ENCODE measurements at regions not wholly inside any gene's neighbourhood (a gene's known extent, or its start where the extent isn't known, plus 50 kb on each side); places are given as distances from the start of the nearest gene placed in this dataset.

DNA sequence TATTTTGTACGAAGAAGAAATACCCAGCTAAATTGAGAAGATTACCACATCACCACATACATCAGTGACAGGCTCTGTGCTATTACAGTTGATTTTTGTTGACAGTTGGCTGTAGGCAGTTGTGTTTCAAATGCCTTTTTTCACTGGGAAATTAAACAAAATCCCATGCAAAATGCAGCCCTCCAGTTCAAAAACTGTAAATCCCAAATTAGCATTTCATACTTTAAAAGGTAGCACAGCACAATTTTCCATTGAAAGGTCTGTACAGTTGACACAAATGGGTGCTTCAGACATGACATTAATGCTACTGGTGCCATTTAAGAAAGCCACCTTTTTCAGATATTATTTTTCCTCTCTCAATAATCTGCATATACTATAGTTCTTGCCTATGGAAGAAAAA, 807.2 kb downstream of the BCL11A start:
- Histone ChIP-seq H3K27ac (ENCODE audit: low read length) (no peak overlapping the region), H3K9me3 (ENCODE audit: control insufficient read depth in 1 of 2, low read length in 2 of 2) (no peaks in the 10 kb centered on the region), H3K4me3 (ENCODE audit: low read depth in 1 of 2, low read length in 2 of 2) (no peak overlapping the region), H3K27me3 (ENCODE audit: low read depth, low read length) (no peaks in the 10 kb centered on the region), H3K4me1 (ENCODE audit: control insufficient read depth in 1 of 2, insufficient read depth in 2 of 2, low read length in 2 of 2) (no peaks in the 10 kb centered on the region), H3K36me3 (ENCODE audit: control insufficient read depth in 1 of 2, insufficient read depth in 2 of 2, low read length in 2 of 2) (no peaks in the 10 kb centered on the region)

DNA sequence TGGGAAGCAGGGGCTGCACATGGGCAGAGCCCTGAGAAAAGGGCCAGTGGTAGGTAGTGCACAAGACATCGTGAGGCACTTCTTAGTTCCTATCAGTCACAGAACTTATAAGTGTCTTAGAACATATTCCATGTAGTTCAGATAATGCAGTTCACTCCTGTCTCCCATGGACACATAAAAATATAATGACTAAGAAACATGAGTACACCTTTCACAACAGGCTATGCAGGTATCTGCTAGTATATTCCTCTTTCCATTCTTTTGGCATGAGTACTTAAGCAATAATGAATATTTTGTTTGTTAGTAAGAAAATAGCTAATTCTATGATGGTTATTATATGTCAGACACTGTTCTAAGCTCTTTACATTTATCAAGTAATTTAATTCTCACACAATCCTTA, 808.4 kb downstream of the BCL11A start:
- H3K4me1 ChIP-seq (ENCODE audit: control insufficient read depth in 1 of 2, insufficient read depth in 2 of 2, low read length in 2 of 2): no peaks in the 10 kb centered on the region

DNA sequence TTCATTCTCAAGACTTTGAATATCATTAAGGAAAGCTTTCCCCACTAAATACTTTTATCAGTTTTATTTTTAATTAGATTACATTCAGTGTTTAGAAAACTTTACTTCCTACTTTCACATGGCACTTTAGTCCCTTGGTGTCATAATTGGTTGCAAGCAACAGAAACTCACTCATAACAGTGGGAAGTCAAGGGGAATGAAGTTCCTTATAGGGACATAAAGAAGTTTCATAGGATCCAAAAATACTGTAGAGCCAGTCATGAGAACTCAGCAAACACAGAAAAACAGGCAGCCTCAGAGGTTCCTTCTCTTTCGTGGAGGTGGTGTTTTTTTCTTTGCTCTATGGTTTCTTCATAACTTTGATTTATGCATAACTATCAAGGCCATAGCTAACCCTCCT, 809.0 kb downstream of the BCL11A start:
- no peaks in the 10 kb centered on the region for H3K4me1 ChIP-seq (ENCODE audit: control insufficient read depth in 1 of 2, insufficient read depth in 2 of 2, low read length in 2 of 2)
- no peak overlapping the region for H3K4me3 ChIP-seq (ENCODE audit: low read depth in 1 of 2, low read length in 2 of 2)
- no peaks in the 10 kb centered on the region for H3K36me3 ChIP-seq (ENCODE audit: control insufficient read depth in 1 of 2, insufficient read depth in 2 of 2, low read length in 2 of 2)
- H3K27ac ChIP-seq (ENCODE audit: low read length): no peak overlapping the region
- H3K27me3 ChIP-seq (ENCODE audit: low read depth, low read length): no peaks in the 10 kb centered on the region
- no peaks in the 10 kb centered on the region for H3K9me3 ChIP-seq (ENCODE audit: control insufficient read depth in 1 of 2, low read length in 2 of 2)

More for the DNA sequence above, 808.4 kb downstream of the BCL11A start:
- Histone ChIP-seq H3K4me3 (ENCODE audit: low read depth in 1 of 2, low read length in 2 of 2) (no peak overlapping the region), H3K9me3 (ENCODE audit: control insufficient read depth in 1 of 2, low read length in 2 of 2) (no peaks in the 10 kb centered on the region), H3K27me3 (ENCODE audit: low read depth, low read length) (no peaks in the 10 kb centered on the region), H3K36me3 (ENCODE audit: control insufficient read depth in 1 of 2, insufficient read depth in 2 of 2, low read length in 2 of 2) (no peaks in the 10 kb centered on the region), H3K27ac (ENCODE audit: low read length) (no peak overlapping the region)

DNA sequence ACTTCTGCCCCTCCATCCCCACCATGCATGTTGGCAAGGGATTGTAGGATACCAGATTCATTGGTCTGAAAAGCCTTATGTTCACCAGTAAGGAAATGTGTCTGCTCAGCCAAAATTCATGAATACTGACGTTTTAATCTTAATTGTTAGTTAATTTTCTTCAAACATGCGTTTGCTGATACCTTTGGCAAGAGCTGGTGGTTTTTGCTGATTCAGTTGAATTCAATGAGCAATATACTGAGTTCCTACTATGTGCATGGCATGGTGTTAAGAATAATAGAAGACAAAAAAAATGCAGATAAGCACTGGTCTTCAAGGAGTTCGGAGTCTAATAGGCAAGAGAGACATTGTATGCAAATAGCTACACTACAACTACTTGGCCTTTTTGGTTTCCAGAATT, 811.6 kb downstream of the BCL11A start:
- Histone ChIP-seq H3K4me1 (ENCODE audit: control insufficient read depth in 1 of 2, insufficient read depth in 2 of 2, low read length in 2 of 2) (no peaks in the 10 kb centered on the region), H3K36me3 (ENCODE audit: control insufficient read depth in 1 of 2, insufficient read depth in 2 of 2, low read length in 2 of 2) (no peaks in the 10 kb centered on the region), H3K27me3 (ENCODE audit: low read depth, low read length) (no peaks in the 10 kb centered on the region), H3K9me3 (ENCODE audit: control insufficient read depth in 1 of 2, low read length in 2 of 2) (no peaks in the 10 kb centered on the region), H3K27ac (ENCODE audit: low read length) (no peak overlapping the region), H3K4me3 (ENCODE audit: low read depth in 1 of 2, low read length in 2 of 2) (no peak overlapping the region)

DNA sequence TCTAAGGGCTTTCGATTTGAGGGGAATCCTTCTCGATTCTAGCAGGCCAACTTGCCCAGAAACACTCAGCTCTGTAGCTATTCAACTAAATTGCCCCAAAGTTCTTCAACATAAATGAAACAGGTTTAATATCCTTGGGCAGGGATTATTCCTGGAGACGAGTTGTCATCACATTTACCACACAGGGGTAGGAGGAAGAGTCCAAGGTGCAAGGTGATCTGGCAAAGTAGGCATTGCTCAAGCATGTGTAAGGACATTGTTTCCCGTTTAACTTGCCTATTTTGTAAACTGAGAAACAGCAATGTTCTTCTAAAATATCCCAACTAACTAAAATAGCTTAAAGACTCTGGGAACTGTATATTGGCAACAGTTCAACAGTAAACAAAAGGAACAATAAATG, 814.3 kb downstream of the BCL11A start:
- no peaks in the 10 kb centered on the region for H3K36me3 ChIP-seq (ENCODE audit: control insufficient read depth in 1 of 2, insufficient read depth in 2 of 2, low read length in 2 of 2)
- no peaks in the 10 kb centered on the region for H3K9me3 ChIP-seq (ENCODE audit: control insufficient read depth in 1 of 2, low read length in 2 of 2)
- no peaks in the 10 kb centered on the region for H3K4me1 ChIP-seq (ENCODE audit: control insufficient read depth in 1 of 2, insufficient read depth in 2 of 2, low read length in 2 of 2)
- H3K4me3 ChIP-seq (ENCODE audit: low read depth in 1 of 2, low read length in 2 of 2): no peak overlapping the region
- H3K27me3 ChIP-seq (ENCODE audit: low read depth, low read length): no peaks in the 10 kb centered on the region
- no peak overlapping the region for H3K27ac ChIP-seq (ENCODE audit: low read length)

DNA sequence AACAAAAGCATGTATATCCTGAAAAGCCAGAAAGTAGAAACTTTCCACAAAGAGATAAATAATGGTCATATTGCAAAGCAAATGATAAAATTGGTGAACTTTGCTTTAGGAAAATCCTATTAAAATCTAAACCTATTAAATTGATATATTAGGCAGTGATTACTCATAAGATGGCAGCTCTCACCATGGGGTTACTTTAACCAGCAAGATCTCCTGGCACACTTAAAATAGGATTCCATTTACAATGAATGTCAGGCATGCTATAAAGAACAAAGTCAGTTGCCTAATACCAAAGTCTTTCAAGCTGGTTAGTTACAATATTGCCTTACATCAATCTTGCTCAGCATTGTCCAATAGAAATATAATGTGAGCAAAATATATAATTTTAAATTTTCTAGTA, 816.2 kb downstream of the BCL11A start:
- Histone ChIP-seq H3K4me3 (ENCODE audit: low read depth in 1 of 2, low read length in 2 of 2) (no peak overlapping the region), H3K4me1 (ENCODE audit: control insufficient read depth in 1 of 2, insufficient read depth in 2 of 2, low read length in 2 of 2) (no peaks in the 10 kb centered on the region), H3K27ac (ENCODE audit: low read length) (no peak overlapping the region), H3K9me3 (ENCODE audit: control insufficient read depth in 1 of 2, low read length in 2 of 2) (no peaks in the 10 kb centered on the region), H3K27me3 (ENCODE audit: low read depth, low read length) (no peaks in the 10 kb centered on the region), H3K36me3 (ENCODE audit: control insufficient read depth in 1 of 2, insufficient read depth in 2 of 2, low read length in 2 of 2) (no peaks in the 10 kb centered on the region)

DNA sequence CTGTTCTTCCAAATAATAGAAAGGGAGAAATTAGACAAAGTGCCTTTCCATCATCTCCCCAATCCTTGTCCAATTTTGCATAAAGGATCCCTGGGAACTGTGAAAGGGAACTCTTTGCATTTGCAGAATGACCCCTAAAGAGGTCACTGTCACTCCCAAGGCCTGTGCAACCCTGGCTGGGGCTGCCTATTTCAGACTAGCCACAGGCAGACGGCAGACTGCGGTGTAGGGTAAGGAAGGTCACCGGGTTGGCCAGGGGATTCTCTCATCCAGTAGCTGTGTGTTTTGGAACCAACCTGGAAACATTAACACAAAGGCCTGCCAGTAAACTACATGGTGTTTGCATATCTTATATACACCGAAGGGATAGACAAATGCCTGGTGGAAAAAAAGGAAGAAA, 818.7 kb downstream of the BCL11A start:
- no peaks in the 10 kb centered on the region for H3K4me1 ChIP-seq (ENCODE audit: control insufficient read depth in 1 of 2, insufficient read depth in 2 of 2, low read length in 2 of 2)

DNA sequence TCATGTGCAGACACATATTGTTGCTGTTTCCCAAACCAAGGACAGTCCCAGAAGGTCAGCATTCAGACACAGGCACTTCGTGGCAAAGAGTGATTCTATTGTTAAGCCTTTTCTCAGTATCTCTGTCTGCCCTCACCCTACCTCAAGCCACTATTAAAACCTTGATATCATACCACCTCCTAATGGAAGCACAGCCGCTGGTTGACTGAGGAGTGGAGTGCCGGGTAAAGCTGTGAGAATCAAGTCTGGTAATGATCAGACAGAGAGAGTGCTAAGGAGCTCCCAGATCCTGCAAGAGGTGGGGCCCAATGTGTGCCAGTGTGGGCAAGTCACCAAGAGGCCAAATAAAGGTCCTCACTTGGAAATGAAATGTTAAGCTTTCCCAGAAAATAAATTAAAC, 819.5 kb downstream of the BCL11A start:
- no peak overlapping the region for H3K4me3 ChIP-seq (ENCODE audit: low read depth in 1 of 2, low read length in 2 of 2)
- no peaks in the 10 kb centered on the region for H3K36me3 ChIP-seq (ENCODE audit: control insufficient read depth in 1 of 2, insufficient read depth in 2 of 2, low read length in 2 of 2)
- no peak overlapping the region for H3K27ac ChIP-seq (ENCODE audit: low read length)
- no peaks in the 10 kb centered on the region for H3K27me3 ChIP-seq (ENCODE audit: low read depth, low read length)
- no peaks in the 10 kb centered on the region for H3K4me1 ChIP-seq (ENCODE audit: control insufficient read depth in 1 of 2, insufficient read depth in 2 of 2, low read length in 2 of 2)
- no peaks in the 10 kb centered on the region for H3K9me3 ChIP-seq (ENCODE audit: control insufficient read depth in 1 of 2, low read length in 2 of 2)

More for the DNA sequence above, 818.7 kb downstream of the BCL11A start:
- H3K36me3 ChIP-seq (ENCODE audit: control insufficient read depth in 1 of 2, insufficient read depth in 2 of 2, low read length in 2 of 2): no peaks in the 10 kb centered on the region
- H3K4me3 ChIP-seq (ENCODE audit: low read depth in 1 of 2, low read length in 2 of 2): no peak overlapping the region
- no peaks in the 10 kb centered on the region for H3K27me3 ChIP-seq (ENCODE audit: low read depth, low read length)
- no peaks in the 10 kb centered on the region for H3K9me3 ChIP-seq (ENCODE audit: control insufficient read depth in 1 of 2, low read length in 2 of 2)
- H3K27ac ChIP-seq (ENCODE audit: low read length): no peak overlapping the region

DNA sequence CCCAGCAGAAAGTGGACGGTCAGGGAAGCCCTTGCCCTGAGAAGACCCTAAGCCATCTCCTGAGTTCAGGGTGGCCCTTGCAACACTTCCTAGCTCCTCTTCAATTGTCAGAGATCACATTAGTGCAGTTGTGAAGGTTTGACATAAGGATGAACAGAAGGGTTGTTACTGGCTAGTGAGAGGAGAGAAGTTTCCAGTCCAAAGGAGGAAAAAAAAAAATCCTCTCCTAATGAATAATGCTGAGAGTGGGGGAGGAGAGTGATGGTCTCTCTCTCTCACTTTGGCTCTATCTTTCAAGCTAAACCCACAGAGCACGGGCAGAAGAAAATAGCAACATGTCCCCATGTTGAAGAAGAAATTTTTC, 819.9 kb downstream of the BCL11A start:
- H3K36me3 ChIP-seq (ENCODE audit: control insufficient read depth in 1 of 2, insufficient read depth in 2 of 2, low read length in 2 of 2): no peaks in the 10 kb centered on the region
- H3K4me1 ChIP-seq (ENCODE audit: control insufficient read depth in 1 of 2, insufficient read depth in 2 of 2, low read length in 2 of 2): no peaks in the 10 kb centered on the region
- H3K9me3 ChIP-seq (ENCODE audit: control insufficient read depth in 1 of 2, low read length in 2 of 2): no peaks in the 10 kb centered on the region
- H3K27me3 ChIP-seq (ENCODE audit: low read depth, low read length): no peaks in the 10 kb centered on the region
- H3K27ac ChIP-seq (ENCODE audit: low read length): no peak overlapping the region
- H3K4me3 ChIP-seq (ENCODE audit: low read depth in 1 of 2, low read length in 2 of 2): no peak overlapping the region

DNA sequence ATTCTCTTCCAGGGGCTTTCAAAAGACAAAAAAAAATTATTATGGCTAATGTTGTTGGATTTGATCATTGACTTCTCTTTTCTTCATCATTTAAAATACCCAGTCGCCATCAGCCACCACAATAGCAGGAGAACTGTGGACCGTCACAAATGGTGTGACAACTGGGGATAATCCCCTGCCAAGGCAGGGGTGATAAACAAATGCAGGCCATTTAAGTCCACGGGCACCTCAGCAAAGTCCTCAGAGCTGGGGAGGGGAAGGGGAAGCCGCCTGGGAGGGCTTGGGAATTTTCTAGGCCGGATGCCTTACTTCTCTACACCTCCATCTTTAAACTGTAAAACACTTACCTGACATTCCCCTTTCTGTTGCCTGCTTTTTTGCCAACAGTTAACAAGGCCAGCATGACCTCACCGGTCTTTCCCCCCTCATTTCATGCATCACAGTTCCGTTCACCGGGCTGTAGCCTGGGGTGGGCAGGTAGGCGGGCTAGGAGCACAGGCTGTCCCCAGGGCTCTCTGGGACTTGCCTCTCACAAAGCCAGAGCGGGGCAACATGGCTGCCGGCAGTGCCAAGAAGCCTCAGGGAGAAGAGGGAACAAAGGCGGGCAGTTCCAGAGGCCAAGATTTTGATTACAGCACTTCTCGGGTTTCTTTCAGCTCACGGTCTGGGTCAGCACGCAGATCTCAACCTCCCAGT, 820.4 kb downstream of the BCL11A start:
- H3K4me1 ChIP-seq (ENCODE audit: control insufficient read depth in 1 of 2, insufficient read depth in 2 of 2, low read length in 2 of 2): no peaks in the 10 kb centered on the region
- H3K36me3 ChIP-seq (ENCODE audit: control insufficient read depth in 1 of 2, insufficient read depth in 2 of 2, low read length in 2 of 2): no peaks in the 10 kb centered on the region
- no peaks in the 10 kb centered on the region for H3K27me3 ChIP-seq (ENCODE audit: low read depth, low read length)
- H3K4me3 ChIP-seq (ENCODE audit: low read depth in 1 of 2, low read length in 2 of 2): no peak overlapping the region
- H3K27ac ChIP-seq (ENCODE audit: low read length): no peak overlapping the region
- no peaks in the 10 kb centered on the region for H3K9me3 ChIP-seq (ENCODE audit: control insufficient read depth in 1 of 2, low read length in 2 of 2)

DNA sequence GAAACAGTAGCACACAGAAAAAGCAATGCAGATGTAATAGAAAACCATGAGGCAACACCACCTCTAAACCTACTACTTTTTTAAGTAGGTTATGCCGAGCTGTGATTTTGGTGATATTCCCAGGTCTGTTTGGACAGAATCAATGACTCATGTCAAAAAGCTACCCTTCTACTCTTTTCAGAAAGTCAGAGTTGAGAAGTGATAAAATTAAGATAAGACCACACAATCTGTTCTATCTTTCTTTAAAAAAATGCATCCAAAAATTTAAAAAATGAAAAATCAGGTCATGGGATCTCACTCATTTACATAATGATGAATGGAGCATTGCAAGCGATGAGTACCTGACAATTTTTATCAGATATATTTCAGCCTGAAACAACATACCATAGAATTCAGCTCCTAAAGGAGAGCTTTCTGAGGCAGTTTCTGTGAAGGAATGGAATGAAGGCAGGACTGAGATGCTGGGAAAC, 826.3 kb downstream of the BCL11A start:
- Histone ChIP-seq H3K27ac (ENCODE audit: low read length) (no peak overlapping the region), H3K36me3 (ENCODE audit: control insufficient read depth in 1 of 2, insufficient read depth in 2 of 2, low read length in 2 of 2) (no peaks in the 10 kb centered on the region), H3K4me3 (ENCODE audit: low read depth in 1 of 2, low read length in 2 of 2) (no peak overlapping the region), H3K9me3 (ENCODE audit: control insufficient read depth in 1 of 2, low read length in 2 of 2) (no peaks in the 10 kb centered on the region), H3K27me3 (ENCODE audit: low read depth, low read length) (no peaks in the 10 kb centered on the region), H3K4me1 (ENCODE audit: control insufficient read depth in 1 of 2, insufficient read depth in 2 of 2, low read length in 2 of 2) (no peaks in the 10 kb centered on the region)
